IMR-90 (cell line): ENCODE measurements at regions not wholly inside any gene's neighbourhood (a gene's known extent, or its start where the extent isn't known, plus 50 kb on each side); places are given as distances from the start of the nearest gene placed in this dataset.

Experiments used
- ATAC-seq: fragments of 200-7000 bp; cut with Tn5 transposase; 2 replicates; pipeline ENCODE4 v1.9.1; 2020; ENCODE audit warnings: low read depth, mild to moderate bottlenecking, moderate library complexity
- BruUV-seq: library from RNA; stranded (reverse); fragments of 400-500 nt; replicated peaks from 2 replicates; lab custom pipeline; 2021; lab: Mats Ljungman, UMichigan
- CTCF ChIA-PET: fragments of 300-600 bp; formaldehyde crosslinking; extraction: SDS; loops from one replicate; lab custom pipeline; 2021; ENCODE audit warnings: antibody characterized with exemption; lab: Yijun Ruan, JAX
- POLR2A ChIA-PET: fragments of 300-600 bp; sonication (Branson Sonifier 250); formaldehyde crosslinking; loops from one replicate; lab custom pipeline; 2022; ENCODE audit warnings: antibody characterized with exemption; ENCODE audit not compliant: unreplicated experiment; lab: Charles Lee
- DNase-seq: peaks from one replicate; pipeline ENCODE4 v3.0.0; 2013
- H2AFZ ChIP-seq: replicated peaks from 2 replicates; pipeline ENCODE3; 2013; ENCODE audit warnings: low read length, mild to moderate bottlenecking; ENCODE audit not compliant: poor library complexity
- H2AK5ac ChIP-seq: 2 replicates; pipeline ENCODE4 v1.6.1; 2013; ENCODE audit warnings: low read depth, low read length, inconsistent platforms
- H2AK9ac ChIP-seq: replicated peaks from 2 replicates; pipeline ENCODE3; 2013; ENCODE audit warnings: mild to moderate bottlenecking, low read depth, low read length, moderate library complexity; ENCODE audit not compliant: poor library complexity
- H2BK120ac ChIP-seq: 2 replicates; pipeline ENCODE4 v1.6.1; 2013; ENCODE audit warnings: low read depth, low read length, inconsistent platforms
- H2BK15ac ChIP-seq: 3 replicates; pipeline ENCODE4 v1.6.1; 2013; ENCODE audit warnings: low read depth, low read length, inconsistent platforms
- H2BK20ac ChIP-seq: 2 replicates; pipeline ENCODE4 v1.6.1; 2013; ENCODE audit warnings: low read depth, mild to moderate bottlenecking, inconsistent platforms, low read length, moderate library complexity
- H2BK5ac ChIP-seq: 2 replicates; pipeline ENCODE4 v1.6.1; 2013; ENCODE audit warnings: mild to moderate bottlenecking, low read depth, low read length, inconsistent platforms; ENCODE audit not compliant: poor library complexity, severe bottlenecking
- H3K14ac ChIP-seq: replicated peaks from 2 replicates; pipeline ENCODE4 v1.6.1; 2013; ENCODE audit warnings: low read depth, low read length, inconsistent platforms
- H3K18ac ChIP-seq: 2 replicates; pipeline ENCODE4 v1.6.1; 2013; ENCODE audit warnings: low read depth, low read length, control low read depth
- H3K23ac ChIP-seq: 2 replicates; pipeline ENCODE4 v1.6.1; 2013; ENCODE audit warnings: low read depth, low read length, inconsistent platforms
- H3K27ac ChIP-seq: 2 replicates; pipeline ENCODE4 v1.5.1; 2013; ENCODE audit warnings: mild to moderate bottlenecking, control low read depth, low read length; ENCODE audit not compliant: insufficient read depth
- H3K27me3 ChIP-seq: 2 replicates; pipeline ENCODE4 v1.6.1; 2013; ENCODE audit warnings: low read length; ENCODE audit not compliant: control insufficient read depth, insufficient read depth
- H3K36me3 ChIP-seq: 2 replicates; pipeline ENCODE4 v1.6.1; 2013; ENCODE audit warnings: low read length, mixed read lengths; ENCODE audit not compliant: control insufficient read depth, insufficient read depth
- H3K4ac ChIP-seq: 2 replicates; pipeline ENCODE4 v1.6.1; 2013; ENCODE audit warnings: low read depth, low read length, inconsistent platforms
- H3K4me1 ChIP-seq: 2 replicates; pipeline ENCODE4 v1.6.1; 2013; ENCODE audit warnings: low read length, mixed read lengths; ENCODE audit not compliant: control insufficient read depth, insufficient read depth
- H3K4me2 ChIP-seq: 2 replicates; pipeline ENCODE4 v1.6.1; 2013; ENCODE audit warnings: low read depth, mild to moderate bottlenecking, control low read depth, low read length, moderate library complexity
- H3K4me3 ChIP-seq: 2 replicates; pipeline ENCODE4 v1.5.1; 2013; ENCODE audit warnings: low read depth, mild to moderate bottlenecking, control low read depth, low read length, moderate library complexity; ENCODE audit not compliant: insufficient read depth
- H3K56ac ChIP-seq: 2 replicates; pipeline ENCODE4 v1.6.1; 2013; ENCODE audit warnings: low read length, inconsistent platforms; ENCODE audit not compliant: insufficient read depth; ENCODE audit errors: extremely low read depth
- H3K79me1 ChIP-seq, 2 experiments: 2 replicates each; pipeline ENCODE4 v1.6.1; 2013; ENCODE audit warnings: low read length in 2 of 2, inconsistent platforms in 1 of 2, low read depth in 1 of 2
- H3K9ac ChIP-seq: 2 replicates; pipeline ENCODE4 v1.6.1; 2013; ENCODE audit warnings: low read depth, low read length, control low read depth
- H3K9me1 ChIP-seq: 2 replicates; pipeline ENCODE4 v1.6.1; 2013; ENCODE audit warnings: low read length, inconsistent platforms; ENCODE audit not compliant: insufficient read depth
- H3K9me3 ChIP-seq: 2 replicates; pipeline ENCODE4 v1.6.1; 2013; ENCODE audit warnings: low read length; ENCODE audit not compliant: control insufficient read depth, insufficient read depth
- H4K20me1 ChIP-seq: 2 replicates; pipeline ENCODE4 v1.6.1; 2013; ENCODE audit warnings: low read length, inconsistent platforms; ENCODE audit not compliant: insufficient read depth
- H4K5ac ChIP-seq: 2 replicates; pipeline ENCODE4 v1.6.1; 2013; ENCODE audit warnings: mild to moderate bottlenecking, low read depth, low read length, control low read depth
- H4K8ac ChIP-seq, 2 experiments: 2 replicates each; pipeline ENCODE4 v1.6.1; 2013; ENCODE audit warnings: low read depth in 2 of 2, low read length in 2 of 2, control low read depth in 1 of 2, inconsistent platforms in 1 of 2
- H4K91ac ChIP-seq: 2 replicates; pipeline ENCODE4 v1.6.1; 2013; ENCODE audit warnings: low read depth, low read length, inconsistent platforms; ENCODE audit not compliant: insufficient read depth
- POLR2A ChIP-seq: IDR thresholded peaks from 2 replicates; pipeline ENCODE4 v1.6.1; 2012; ENCODE audit warnings: mild to moderate bottlenecking, low read depth, low read length
- RFX5 ChIP-seq: IDR thresholded peaks from 2 replicates; pipeline ENCODE4 v1.8.0; 2012; ENCODE audit warnings: low read depth, mild to moderate bottlenecking, low read length, moderate library complexity
- WGBS, 2 experiments: methylation state at CpG; one replicate each; pipeline versions ENCODE4 v1.1.5 to v1.1.7; 2013; ENCODE audit warnings: missing lambda C conversion rate in 2 of 2; ENCODE audit not compliant: insufficient read length in 1 of 2; ENCODE audit errors: extremely low coverage in 2 of 2; 5-methylcytosine and 5-hydroxymethylcytosine counted together
- dilution Hi-C: fragments of 300-500 bp; cut with HindIII; formaldehyde crosslinking; loops from one replicate; pipeline ENCODE4 v1.14.3; 2018; ENCODE audit warnings: low sequenced_read_pairs; ENCODE audit not compliant: unreplicated experiment
- in situ Hi-C: fragments of 300-500 bp; cut with MboI; formaldehyde crosslinking; loops from 3 replicates; pipeline ENCODE4 v1.14.3; 2019; ENCODE audit warnings: low sequenced_read_pairs, inconsistent platforms, mixed read lengths
- intact Hi-C: fragments of 100-400 bp; cut with micrococcal nuclease; formaldehyde crosslinking; loops from 2 replicates; pipeline ENCODE4 v1.10.0; 2022

DNA sequence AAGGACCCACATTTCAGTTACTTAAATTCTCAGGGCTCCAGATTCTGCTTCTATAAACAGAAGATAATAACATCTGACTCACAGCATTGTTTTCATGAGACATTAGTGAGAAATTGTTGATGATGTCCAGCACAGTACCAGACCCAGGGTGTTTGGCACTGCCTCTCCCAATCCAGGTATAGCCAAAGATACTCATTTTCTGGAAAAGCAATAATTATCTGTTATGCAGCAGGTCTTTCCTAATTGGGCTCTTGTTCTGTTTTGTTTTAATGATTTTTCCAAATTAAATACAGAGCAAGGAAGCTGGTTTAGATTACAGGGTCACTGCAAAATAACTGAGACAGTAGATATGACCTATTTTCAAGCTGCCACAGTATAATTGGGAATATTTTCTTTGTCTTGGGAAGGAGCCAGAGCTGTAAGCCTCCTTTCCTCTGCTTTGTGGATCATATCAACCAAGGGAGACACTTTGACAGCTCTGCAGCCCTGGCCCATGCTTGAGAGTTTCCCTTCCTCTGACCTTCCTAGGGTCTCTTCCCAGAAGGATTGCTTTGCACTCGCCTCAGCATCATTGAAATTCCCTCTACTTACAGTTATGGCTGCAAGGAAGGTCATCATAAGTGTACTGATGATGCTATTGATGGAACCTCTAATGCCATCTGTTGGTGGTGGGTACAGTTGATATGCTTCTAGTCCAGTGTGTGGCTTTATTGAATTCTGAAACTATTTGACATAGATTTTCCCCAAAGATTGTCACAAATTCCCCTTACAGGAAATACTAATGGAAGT is 522.4 kb upstream of the ADAMTS9 start:
- Histone ChIP-seq H4K91ac (no peak overlapping the region), H3K4me2 (no peak overlapping the region), H2AK5ac (no peak overlapping the region), H3K4me3 (no peak overlapping the region), H2BK20ac (no peak overlapping the region), H3K23ac (no peak overlapping the region), H3K27ac (no peak overlapping the region), H3K79me1 (no peaks in the 10 kb centered on the region), H3K14ac (no peak overlapping the region), H3K9ac (no peak overlapping the region), H2BK5ac (no peak overlapping the region), H3K36me3 (no peaks in the 10 kb centered on the region), H3K4me1 (no peaks in the 10 kb centered on the region), H3K9me1 (no peaks in the 10 kb centered on the region), H3K56ac (no peak overlapping the region), H4K5ac (no peak overlapping the region), H2AFZ (no peak overlapping the region), H3K27me3 (no peaks in the 10 kb centered on the region; the same call in 1 of the 2 replicates), H3K18ac (no peak overlapping the region), H4K8ac (no peak overlapping the region), H3K9me3 (no peaks in the 10 kb centered on the region), H2BK120ac (no peak overlapping the region), H2AK9ac (no peak overlapping the region), H2BK15ac (no peak overlapping the region), H3K4ac (no peak overlapping the region), H4K20me1 (no peaks in the 10 kb centered on the region)
- CTCF ChIA-PET: no interaction called here
- POLR2A ChIA-PET: no interaction called here
- dilution Hi-C loops (no loop called here), intact Hi-C loops (no loop called here), in situ Hi-C loops (no loop called here)
- DNase-seq (no peak), ATAC-seq (no peak)
- no CpG with 5 or more reads among the region's 1 CpG for WGBS, 2 experiments
- BruUV-seq: no TSS peak
- no peak for TF ChIP-seq RFX5
- no peak for TF ChIP-seq POLR2A
